H1 (cell line): ENCODE measurements at regions not wholly inside any gene's neighbourhood (a gene's known extent, or its start where the extent isn't known, plus 50 kb on each side); places are given as distances from the start of the nearest gene placed in this dataset.

Experiments
- CTCF ChIA-PET: fragments of 300-600 bp; sonication (Branson Sonifier 250); formaldehyde crosslinking; loops from one replicate; lab custom pipeline; 2021; ENCODE audit not compliant: partially characterized antibody; lab: Charles Lee
- POLR2A ChIA-PET: fragments of 300-600 bp; sonication (Branson Sonifier 250); formaldehyde crosslinking; loops from one replicate; lab custom pipeline; 2021; ENCODE audit warnings: inconsistent platforms; ENCODE audit not compliant: partially characterized antibody; lab: Charles Lee
- DNase-seq, 2 experiments: peaks; one replicate each; pipeline versions ENCODE4 v3.0.0 to v3.0.0-alpha.2; 2010 to 2022; ENCODE audit warnings: low spot score in 2 of 2, low read depth in 1 of 2, mixed read lengths in 1 of 2
- FAIRE-seq: peaks from 2 replicates; lab custom pipeline; 2011; peaks lifted over from hg19 to GRCh38; lab: Jason Lieb, UNC
- H2AFZ ChIP-seq: 2 replicates; pipeline ENCODE4 v1.8.1; 2012; ENCODE audit warnings: low read length, inconsistent platforms
- H2AK5ac ChIP-seq: 2 replicates; pipeline ENCODE4 v1.6.1; 2013; ENCODE audit warnings: low read depth, low read length
- H2BK120ac ChIP-seq: replicated peaks from 2 replicates; pipeline ENCODE3; 2013; ENCODE audit warnings: low read depth, low read length, inconsistent platforms
- H2BK12ac ChIP-seq: 2 replicates; pipeline ENCODE4 v1.6.1; 2013; ENCODE audit warnings: low read depth, low read length
- H2BK15ac ChIP-seq: 2 replicates; pipeline ENCODE4 v1.6.1; 2013; ENCODE audit warnings: low read length
- H2BK20ac ChIP-seq: 2 replicates; pipeline ENCODE4 v1.6.1; 2013; ENCODE audit warnings: low read length
- H2BK5ac ChIP-seq: 2 replicates; pipeline ENCODE4 v1.6.1; 2013; ENCODE audit warnings: low read depth, low read length
- H3K14ac ChIP-seq: 2 replicates; pipeline ENCODE4 v1.6.1; 2013; ENCODE audit warnings: inconsistent platforms; ENCODE audit not compliant: insufficient read length
- H3K18ac ChIP-seq: 2 replicates; pipeline ENCODE4 v1.6.1; 2013; ENCODE audit warnings: low read length; ENCODE audit errors: extremely low read depth
- H3K23ac ChIP-seq: 2 replicates; pipeline ENCODE4 v1.6.1; 2013; ENCODE audit warnings: inconsistent platforms; ENCODE audit not compliant: insufficient read length
- H3K23me2 ChIP-seq: 2 replicates; pipeline ENCODE4 v1.6.1; 2013; ENCODE audit warnings: low read depth, low read length
- H3K27ac ChIP-seq: 2 replicates; pipeline ENCODE4 v1.6.1; 2011; ENCODE audit warnings: low read depth, low read length, inconsistent platforms
- H3K27me3 ChIP-seq, 4 experiments: replicated peaks in 1 of 4; 1 replicate in 1 of 4; 2 replicates in 3 of 4; pipeline versions ENCODE4 v1.6.1 to v1.8.1; 2011 to 2013; ENCODE audit warnings: low read length in 3 of 4, mild to moderate bottlenecking in 3 of 4, inconsistent platforms in 2 of 4, mixed read lengths in 2 of 4, moderate library complexity in 1 of 4; ENCODE audit not compliant: control insufficient read depth in 3 of 4, insufficient read depth in 3 of 4; ENCODE audit errors: extremely low read depth in 1 of 4
- H3K36me3 ChIP-seq, 4 experiments: 2 replicates each; pipeline versions ENCODE4 v1.6.1 to v1.8.1; 2011 to 2013; ENCODE audit warnings: mild to moderate bottlenecking in 4 of 4, low read length in 3 of 4, moderate library complexity in 2 of 4, control low read depth in 1 of 4, inconsistent platforms in 1 of 4; ENCODE audit not compliant: insufficient read depth in 4 of 4, control insufficient read depth in 2 of 4
- H3K4ac ChIP-seq: replicated peaks from 2 replicates; pipeline ENCODE3; 2013; ENCODE audit warnings: low read length, low read depth, mixed read lengths, inconsistent platforms; ENCODE audit not compliant: insufficient read length
- H3K4me1 ChIP-seq, 4 experiments: replicated peaks in 1 of 4; 1 replicate in 1 of 4; 2 replicates in 3 of 4; pipeline versions ENCODE4 v1.6.1 to v1.8.1; 2011 to 2013; ENCODE audit warnings: low read length in 3 of 4, inconsistent platforms in 2 of 4, mixed read lengths in 1 of 4; ENCODE audit not compliant: insufficient read depth in 4 of 4, control insufficient read depth in 3 of 4
- H3K4me2 ChIP-seq, 2 experiments: 2 replicates each; pipeline versions ENCODE4 v1.6.1 to v1.8.1; 2011 to 2013; ENCODE audit warnings: low read depth in 2 of 2, low read length in 2 of 2, control low read depth in 1 of 2, inconsistent platforms in 1 of 2, mild to moderate bottlenecking in 1 of 2; ENCODE audit not compliant: insufficient read depth in 1 of 2
- H3K4me3 ChIP-seq, 4 experiments: fragments of 200-600, 300-600 bp in 1 of 4; sonication (generic), shearing (Covaris generic), sonication (Bioruptor Twin) in 1 of 4; 2 replicates each; pipeline versions ENCODE4 v1.5.1 to v1.8.1; 2011 to 2016; ENCODE audit warnings: low read length in 4 of 4, low read depth in 3 of 4, control low read depth in 2 of 4, inconsistent platforms in 2 of 4, mild to moderate bottlenecking in 2 of 4, mixed read lengths in 1 of 4, moderate library complexity in 1 of 4; ENCODE audit not compliant: insufficient read depth in 2 of 4; ENCODE audit errors: extremely low read depth in 1 of 4
- H3K56ac ChIP-seq: replicated peaks from 2 replicates; pipeline ENCODE3; 2013; ENCODE audit warnings: low read depth, mild to moderate bottlenecking, mixed read lengths, low read length, inconsistent platforms; ENCODE audit not compliant: insufficient read length
- H3K79me1 ChIP-seq: 2 replicates; pipeline ENCODE4 v1.6.1; 2013; ENCODE audit warnings: low read depth, low read length, control low read depth
- H3K79me2 ChIP-seq, 2 experiments: 2 replicates each; pipeline versions ENCODE4 v1.6.1 to v1.8.1; 2012 to 2013; ENCODE audit warnings: low read length in 2 of 2, mild to moderate bottlenecking in 2 of 2, inconsistent platforms in 1 of 2; ENCODE audit not compliant: insufficient read depth in 2 of 2, control insufficient read depth in 1 of 2
- H3K9ac ChIP-seq, 4 experiments: replicated peaks in 1 of 4; 1 replicate in 1 of 4; 2 replicates in 3 of 4; pipeline versions ENCODE4 v1.6.1 to v1.8.1; 2011 to 2013; ENCODE audit warnings: low read depth in 3 of 4, low read length in 3 of 4, control low read depth in 2 of 4, mild to moderate bottlenecking in 2 of 4, moderate library complexity in 2 of 4, inconsistent platforms in 1 of 4; ENCODE audit errors: extremely low read depth in 1 of 4
- H3K9me3 ChIP-seq, 2 experiments: 2 replicates each; pipeline versions ENCODE4 v1.6.1 to v1.8.1; 2012 to 2013; ENCODE audit warnings: mild to moderate bottlenecking in 2 of 2, moderate library complexity in 2 of 2, control low read depth in 1 of 2, inconsistent platforms in 1 of 2, low read depth in 1 of 2, low read length in 1 of 2, mixed read lengths in 1 of 2; ENCODE audit not compliant: insufficient read depth in 2 of 2
- H4K20me1 ChIP-seq, 2 experiments: replicated peaks in 1 of 2; 2 replicates each; pipeline versions ENCODE3 to v1.8.1; 2011 to 2013; ENCODE audit warnings: inconsistent platforms in 2 of 2, low read length in 2 of 2, mild to moderate bottlenecking in 1 of 2; ENCODE audit not compliant: insufficient read depth in 2 of 2, control insufficient read depth in 1 of 2
- H4K5ac ChIP-seq: 2 replicates; pipeline ENCODE4 v1.6.1; 2013; ENCODE audit warnings: low read length, low read depth, mixed read lengths, inconsistent platforms; ENCODE audit not compliant: insufficient read length
- H4K8ac ChIP-seq: 2 replicates; pipeline ENCODE4 v1.8.0; 2013; ENCODE audit warnings: mild to moderate bottlenecking, moderate library complexity, low read length, inconsistent platforms; ENCODE audit not compliant: insufficient read depth; ENCODE audit errors: extremely low read depth
- H4K91ac ChIP-seq: replicated peaks from 2 replicates; pipeline ENCODE3; 2013; ENCODE audit warnings: low read length, mixed read lengths, inconsistent platforms; ENCODE audit not compliant: insufficient read length
- ATF3 ChIP-seq: IDR thresholded peaks from 2 replicates; pipeline ENCODE4 v1.6.1; 2011; ENCODE audit warnings: low read depth, mild to moderate bottlenecking, low read length; ENCODE audit not compliant: insufficient read depth
- BRCA1 ChIP-seq: IDR thresholded peaks from 2 replicates; pipeline ENCODE4 v1.6.1; 2012; ENCODE audit warnings: low read depth, low read length, improper control_type of control experiment
- CEBPB ChIP-seq: IDR thresholded peaks from 2 replicates; pipeline ENCODE4 v1.6.1; 2012; ENCODE audit warnings: low read depth, low read length
- CHD2 ChIP-seq: IDR thresholded peaks from 2 replicates; pipeline ENCODE4 v1.6.1; 2012; ENCODE audit warnings: low read length, improper control_type of control experiment
- EGR1 ChIP-seq: IDR thresholded peaks from 2 replicates; pipeline ENCODE4 v1.6.1; 2011; ENCODE audit warnings: low read depth, low read length, borderline replicate concordance
- FOSL1 ChIP-seq: IDR thresholded peaks from 2 replicates; pipeline ENCODE4 v1.6.1; 2011; ENCODE audit warnings: mild to moderate bottlenecking, low read depth, low read length, moderate library complexity; ENCODE audit not compliant: insufficient read depth
- GABPA ChIP-seq: IDR thresholded peaks from 2 replicates; pipeline ENCODE4 v1.6.1; 2011; ENCODE audit warnings: mild to moderate bottlenecking, low read length, moderate library complexity, borderline replicate concordance; ENCODE audit not compliant: insufficient read depth
- GTF2F1 ChIP-seq: IDR thresholded peaks from 2 replicates; pipeline ENCODE4 v1.6.1; 2012; ENCODE audit warnings: low read depth, low read length, improper control_type of control experiment, borderline replicate concordance
- HDAC6 ChIP-seq: IDR thresholded peaks from one replicate; pipeline ENCODE4 v1.7.1; 2012; ENCODE audit warnings: low read depth, mild to moderate bottlenecking, inconsistent platforms, low read length, moderate library complexity
- PHF8 ChIP-seq: fragments of 200-600 bp; sonication (generic); conservative IDR thresholded peaks from 2 replicates; pipeline ENCODE4 v1.7.1; 2012; ENCODE audit warnings: low read depth, mild to moderate bottlenecking, inconsistent platforms, low read length, moderate library complexity
- POLR2AphosphoS5 ChIP-seq: IDR thresholded peaks from 2 replicates; pipeline ENCODE4 v1.6.1; 2011; ENCODE audit warnings: low read depth, low read length
- RXRA ChIP-seq: IDR thresholded peaks from 2 replicates; pipeline ENCODE4 v1.6.1; 2011; ENCODE audit warnings: low read depth, mild to moderate bottlenecking, low read length, moderate library complexity; ENCODE audit not compliant: insufficient read depth
- SRF ChIP-seq: IDR thresholded peaks from 2 replicates; pipeline ENCODE4 v1.6.1; 2011; ENCODE audit warnings: mild to moderate bottlenecking, low read depth, low read length, moderate library complexity
- TAF1 ChIP-seq: IDR thresholded peaks from 2 replicates; pipeline ENCODE4 v1.6.1; 2011; ENCODE audit warnings: mild to moderate bottlenecking, low read depth, low read length
- YY1 ChIP-seq: IDR thresholded peaks from 2 replicates; pipeline ENCODE4 v1.6.1; 2011; ENCODE audit warnings: low read depth, mild to moderate bottlenecking, low read length
- WGBS, 2 experiments: shearing (Covaris generic) in 1 of 2; methylation state at CpG; one replicate each; pipeline versions ENCODE4 v1.1.6 to v1.1.7; 2013 to 2015; ENCODE audit warnings: low lambda C conversion rate in 2 of 2, mixed read lengths in 2 of 2, inconsistent platforms in 1 of 2, low coverage in 1 of 2, missing lambda C conversion rate in 1 of 2; ENCODE audit not compliant: insufficient replicate concordance in 2 of 2, insufficient coverage in 1 of 2, insufficient read length in 1 of 2; ENCODE audit errors: extremely low coverage in 1 of 2, missing lambda C conversion rate in 1 of 2; 5-methylcytosine and 5-hydroxymethylcytosine counted together

GRCh38 chr9:107809871-107810460 is 320.4 kb upstream of the KLF4 start:
- Histone ChIP-seq H3K4me3 (no peak overlapping the region), H2AFZ (no peak overlapping the region), H3K9me3 (no peaks in the 10 kb centered on the region; a peak in 1 of 4 replicates), H3K14ac (no peak overlapping the region), H3K18ac (no peak overlapping the region), H4K20me1 (no peaks in the 10 kb centered on the region), H4K91ac (no peak overlapping the region), H3K4me1 (no peaks in the 10 kb centered on the region), H3K79me1 (no peaks in the 10 kb centered on the region), H3K79me2 (no peaks in the 10 kb centered on the region), H3K36me3 (no peaks in the 10 kb centered on the region), H2BK12ac (no peak overlapping the region), H2BK5ac (no peak overlapping the region), H3K4ac (no peak overlapping the region), H4K5ac (no peak overlapping the region), H2AK5ac (no peak overlapping the region), H3K23me2 (no peaks in the 10 kb centered on the region), H3K27me3 (no peaks in the 10 kb centered on the region), H3K27ac (no peak overlapping the region), H3K56ac (no peak overlapping the region), H2BK15ac (no peak overlapping the region), H2BK120ac (no peak overlapping the region), H2BK20ac (no peak overlapping the region), H3K9ac (no peak overlapping the region), H4K8ac (no peak overlapping the region), H3K4me2 (no peak overlapping the region), H3K23ac (no peak overlapping the region)
- ChIA-PET CTCF (no interaction called here), POLR2A (no interaction called here)
- 95% methylated on average over 5 of the region's 5 CpGs; no CpG with 5 or more reads in 1 of the 2 experiments for WGBS, 2 experiments
- FAIRE-seq (no peak), DNase-seq (no peak)
- no peak for TF ChIP-seq HDAC6
- no peak for TF ChIP-seq SRF
- no peak for TF ChIP-seq YY1
- TF ChIP-seq PHF8: no peak
- TF ChIP-seq RXRA: no peak
- no peak for TF ChIP-seq ATF3
- no peak for TF ChIP-seq EGR1
- TF ChIP-seq BRCA1: no peak
- no peak for TF ChIP-seq CHD2
- no peak for TF ChIP-seq CEBPB
- TF ChIP-seq GABPA: no peak
- no peak for TF ChIP-seq POLR2AphosphoS5
- no peak for TF ChIP-seq TAF1
- TF ChIP-seq GTF2F1: no peak
- no peak for TF ChIP-seq FOSL1
